Gastroesophageal sphincter (tissue), 3 donors: ENCODE measurements at regions not wholly inside any gene's neighbourhood (a gene's known extent, or its start where the extent isn't known, plus 50 kb on each side); places are given as distances from the start of the nearest gene placed in this dataset.

Experiments used
- CTCF ChIP-seq, 4 experiments: fragments of 200-600 bp in 2 of 4; fragments of 450-650 bp in 2 of 4; sonication (generic) in 1 of 4; IDR thresholded peaks; one replicate each; pipeline ENCODE4 v1.5.1; 2017 to 2019; ENCODE audit warnings: antibody characterized with exemption in 4 of 4, mild to moderate bottlenecking in 2 of 4, moderate library complexity in 2 of 4
- POLR2A ChIP-seq, 2 donors: fragments of 450-650 bp; IDR thresholded peaks; one replicate each; pipeline ENCODE4 v1.6.1; 2017; ENCODE audit warnings: antibody characterized with exemption in 2 of 2, mild to moderate bottlenecking in 2 of 2, moderate library complexity in 1 of 2
- POLR2AphosphoS5 ChIP-seq: sonication (generic); formaldehyde crosslinking; IDR thresholded peaks from one replicate; pipeline ENCODE4 v1.6.1; 2017; ENCODE audit warnings: antibody characterized with exemption

- no peak for TF ChIP-seq POLR2A (IDR thresholded peaks at IDR 0.05)
- TF ChIP-seq CTCF (IDR thresholded peaks at IDR 0.05), result no peak
- no peak for TF ChIP-seq POLR2AphosphoS5
These were observed 161.0 kb upstream of the ID2 start for GRCh38 chr2:8520791-8521344.
